SIG-M5 treated with dmso at 0.1 percent for 504 hours (cell line): ENCODE measurements at regions not wholly inside any gene's neighbourhood (a gene's known extent, or its start where the extent isn't known, plus 50 kb on each side); places are given as distances from the start of the nearest gene placed in this dataset.

ENCODE experiments used
- DNase-seq: peaks from one replicate; lab custom pipeline; 2025; ENCODE audit not compliant: unreplicated experiment; lab: John Stamatoyannopoulos, UW

GRCh38 chr11:70734911-70735310 is 336.6 kb downstream of the CTTN start:
- DNase-seq = no peak

DNA sequence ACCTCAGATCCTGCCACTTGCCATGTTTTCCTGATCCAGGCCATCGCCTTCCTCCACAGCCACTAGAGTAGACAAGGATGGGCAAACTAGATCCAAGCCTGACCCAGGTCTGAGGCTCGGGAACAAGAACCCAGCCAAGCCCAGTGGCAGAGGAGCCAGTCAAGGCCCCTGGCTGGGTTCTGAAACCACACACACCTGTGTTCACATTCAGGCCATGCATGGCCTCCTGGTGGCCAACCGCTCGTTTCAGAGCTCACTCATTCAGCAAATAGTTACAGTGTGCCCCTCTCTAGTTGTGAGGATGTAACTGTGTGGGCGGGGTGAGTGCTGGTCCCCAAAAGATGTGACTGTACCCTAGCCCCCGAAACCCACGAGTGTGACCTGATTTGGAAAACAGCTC is 337.6 kb downstream of the CTTN start:
- DNase-seq = no peak

DNA sequence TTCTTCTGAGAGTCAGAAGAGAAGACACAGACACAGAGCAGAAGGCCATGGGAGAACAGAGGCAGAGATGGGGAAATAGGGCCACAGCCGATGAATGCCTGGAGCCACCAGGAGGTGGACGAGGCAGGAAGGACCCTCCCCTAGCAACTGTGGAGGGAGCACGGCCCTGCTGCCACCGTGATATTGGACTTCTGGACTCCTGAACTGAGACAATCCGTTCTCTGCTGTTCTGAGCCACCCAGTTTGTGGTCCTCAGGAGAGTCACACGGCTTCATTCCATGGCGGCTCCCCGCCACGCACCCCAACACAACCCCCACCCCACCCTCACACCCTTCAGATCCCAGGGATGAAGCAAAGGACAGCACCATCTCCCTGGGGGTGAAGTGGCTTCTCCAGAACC is 338.1 kb downstream of the CTTN start:
- no peak for DNase-seq

DNA sequence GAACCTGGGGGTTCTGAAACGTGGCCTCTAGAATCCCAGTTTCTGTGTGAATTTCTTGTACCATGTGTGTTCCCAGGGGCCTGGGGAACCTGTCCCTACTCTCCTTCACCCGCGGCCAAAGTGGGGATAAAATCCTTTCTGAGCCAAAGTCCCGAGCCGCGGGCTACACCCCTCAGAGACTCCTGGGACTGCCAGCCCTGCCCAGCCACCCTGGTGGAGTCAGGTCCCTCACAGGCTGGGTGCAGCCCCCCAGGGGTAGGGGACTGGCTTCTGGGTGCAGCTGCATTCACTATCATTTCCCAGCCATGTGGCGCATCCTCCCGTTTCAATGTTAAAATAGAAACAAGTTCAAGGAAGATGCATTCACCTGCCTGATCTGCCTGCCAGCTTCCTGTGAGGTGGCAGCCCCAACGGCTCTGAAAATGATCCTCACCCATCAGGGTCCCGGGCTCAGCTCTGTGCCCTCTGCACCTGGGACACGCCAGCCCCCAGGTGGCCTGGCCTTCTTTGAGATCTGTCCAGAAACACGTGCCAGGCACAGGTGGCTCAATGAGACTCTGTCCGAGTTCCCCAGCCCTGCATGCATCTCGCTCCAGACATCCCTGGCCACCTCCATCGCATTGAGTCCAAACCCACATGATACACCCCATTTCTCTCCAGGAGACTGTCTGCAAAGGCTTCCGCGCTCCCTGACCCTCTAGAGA is 338.8 kb downstream of the CTTN start:
- no peak for DNase-seq

GRCh38 chr11:70737816-70738630 is 339.7 kb downstream of the CTTN start:
- no peak for DNase-seq

- no peak for DNase-seq
Measured at GRCh38 chr11:70738661-70739060, 340.3 kb downstream of the CTTN start.

GRCh38 chr11:70739091-70739490 is 340.8 kb downstream of the CTTN start:
- DNase-seq = no peak

DNA sequence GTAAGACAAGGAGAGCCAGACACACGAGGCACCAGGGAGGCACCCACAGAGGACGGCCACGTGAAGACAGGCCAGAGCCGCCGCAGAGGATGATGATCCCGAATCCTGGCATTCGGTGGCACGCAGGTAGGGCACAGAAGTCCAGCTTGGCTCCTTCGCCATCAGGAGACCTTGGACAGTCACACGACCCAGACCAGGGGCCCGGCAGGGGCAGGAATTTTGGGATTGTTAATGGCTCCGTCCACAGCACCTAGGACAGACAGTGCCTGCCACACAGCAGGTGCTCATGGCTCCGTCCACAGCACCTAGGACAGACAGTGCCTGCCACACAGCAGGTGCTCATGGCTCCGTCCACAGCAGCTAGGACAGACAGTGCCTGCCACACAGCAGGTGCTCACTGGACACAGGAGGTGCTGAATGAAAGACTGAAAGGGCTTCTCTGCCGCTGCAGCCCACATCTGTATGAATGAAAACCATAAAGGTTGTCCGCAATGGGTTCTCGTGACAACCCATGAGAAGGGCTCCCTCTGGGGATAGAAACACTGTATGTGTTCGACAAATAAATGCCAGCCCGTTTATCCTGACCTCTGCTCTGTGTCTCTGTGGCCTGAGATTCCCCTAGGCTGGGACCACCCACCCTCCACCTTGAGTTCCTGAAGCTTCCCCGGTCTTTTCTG is 341.6 kb downstream of the CTTN start:
- DNase-seq = no peak

DNA sequence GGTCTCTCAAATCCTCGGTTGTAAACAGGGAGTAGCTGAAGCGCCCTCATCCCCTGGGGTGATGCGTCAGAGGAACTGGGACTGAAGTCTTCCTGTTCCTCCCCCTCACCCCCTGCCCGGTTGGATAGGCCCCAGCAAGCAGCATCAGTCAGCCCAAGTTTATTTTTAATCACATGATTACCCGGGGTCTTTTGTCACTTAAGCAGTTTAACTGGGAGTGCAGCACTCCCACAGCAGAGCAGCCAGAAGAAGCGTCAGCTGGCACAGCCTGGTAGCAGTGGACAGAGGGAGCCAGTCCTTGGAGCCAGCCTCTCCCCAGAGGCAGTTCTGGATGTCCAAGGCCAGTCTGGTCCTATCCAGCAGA is 342.1 kb downstream of the CTTN start:
- DNase-seq = no peak

DNA sequence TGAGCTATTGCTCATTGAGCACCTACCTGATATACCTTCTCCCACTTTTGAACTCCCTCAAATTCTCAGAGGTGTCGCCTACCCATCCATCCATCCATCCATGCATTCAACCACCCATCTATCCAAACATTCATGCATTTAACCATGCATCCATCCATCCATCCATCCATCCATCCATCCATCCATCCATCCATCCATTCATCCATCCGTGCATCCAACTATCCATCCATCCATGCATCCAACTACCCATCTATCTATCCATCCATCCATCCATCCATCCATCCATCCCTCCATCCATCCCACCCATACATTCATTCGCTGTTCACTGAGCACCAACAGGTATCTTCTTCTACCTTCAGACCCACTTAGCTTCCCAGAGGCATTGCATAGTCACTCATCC is 342.8 kb downstream of the CTTN start:
- no peak for DNase-seq

GRCh38 chr11:70742553-70743291 is 344.4 kb downstream of the CTTN start:
- no peak for DNase-seq

- no peak for DNase-seq
Measured at GRCh38 chr11:70743329-70743728, 345.0 kb downstream of the CTTN start.

GRCh38 chr11:70743941-70744351 is 345.6 kb downstream of the CTTN start:
- no peak for DNase-seq

DNA sequence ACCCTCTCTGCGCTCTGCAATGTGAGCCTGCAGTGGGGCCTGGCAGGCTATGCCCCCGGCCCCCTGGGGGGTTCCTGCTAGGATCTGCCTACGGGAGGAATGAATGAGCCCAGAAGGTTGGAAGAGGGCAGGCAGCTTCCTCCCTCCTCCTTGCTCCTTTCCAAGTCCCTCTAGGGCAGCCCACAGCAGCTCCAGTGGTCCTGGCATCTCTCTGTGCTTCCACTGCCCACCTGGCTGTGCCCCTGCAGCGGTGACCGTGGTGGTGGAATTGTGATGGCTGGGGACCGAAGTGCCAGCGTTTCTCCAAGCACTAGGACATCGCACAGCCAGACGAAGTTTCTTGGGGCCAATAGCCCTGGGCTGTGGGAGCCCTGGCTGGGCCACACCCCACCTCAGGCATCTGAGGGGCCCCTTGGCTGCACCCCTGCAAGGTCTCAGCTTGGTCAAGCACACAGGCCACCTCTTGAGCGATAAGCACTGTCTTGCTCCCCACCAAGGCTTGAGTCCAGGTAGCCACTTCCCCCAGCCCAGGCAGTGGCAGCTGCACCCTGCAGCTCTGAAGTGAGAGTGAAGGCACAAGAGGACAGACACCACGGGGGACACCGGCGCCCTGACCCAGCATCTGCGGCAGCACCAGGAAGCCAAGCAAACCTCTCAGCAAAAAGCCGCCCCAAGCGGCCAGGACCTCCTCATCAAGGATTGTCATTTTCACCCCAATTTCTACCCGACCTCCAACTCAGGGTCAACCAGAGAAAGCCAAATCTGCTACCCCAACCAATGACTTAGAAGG is 346.3 kb downstream of the CTTN start:
- DNase-seq = no peak

DNA sequence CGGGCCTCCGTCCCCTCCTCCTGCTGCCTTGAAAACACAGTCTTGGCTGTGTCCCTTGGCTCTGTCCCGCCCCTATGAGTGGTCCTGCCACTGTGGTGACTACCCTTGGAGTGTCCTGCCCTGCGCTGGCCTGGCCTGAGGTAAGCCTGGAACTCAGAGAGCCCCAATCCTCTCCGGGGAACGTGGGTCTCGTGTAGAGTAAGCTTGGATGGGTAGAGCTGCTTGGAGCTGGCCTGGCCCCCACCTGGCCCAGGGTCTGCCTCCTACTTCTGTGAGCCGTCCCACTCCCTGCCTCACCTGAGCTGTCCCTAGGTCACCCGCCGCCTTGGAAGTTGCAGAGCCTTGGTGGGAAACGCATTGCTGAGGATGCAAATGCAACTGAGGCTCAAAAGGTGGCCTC is 347.1 kb downstream of the CTTN start:
- no peak for DNase-seq

- DNase-seq = no peak
Measured at GRCh38 chr11:70745941-70746340, 347.6 kb downstream of the CTTN start.

- DNase-seq = no peak
Measured at GRCh38 chr11:70746351-70746750, 348.0 kb downstream of the CTTN start.

GRCh38 chr11:70747285-70747684 is 349.0 kb downstream of the CTTN start:
- no peak for DNase-seq

DNA sequence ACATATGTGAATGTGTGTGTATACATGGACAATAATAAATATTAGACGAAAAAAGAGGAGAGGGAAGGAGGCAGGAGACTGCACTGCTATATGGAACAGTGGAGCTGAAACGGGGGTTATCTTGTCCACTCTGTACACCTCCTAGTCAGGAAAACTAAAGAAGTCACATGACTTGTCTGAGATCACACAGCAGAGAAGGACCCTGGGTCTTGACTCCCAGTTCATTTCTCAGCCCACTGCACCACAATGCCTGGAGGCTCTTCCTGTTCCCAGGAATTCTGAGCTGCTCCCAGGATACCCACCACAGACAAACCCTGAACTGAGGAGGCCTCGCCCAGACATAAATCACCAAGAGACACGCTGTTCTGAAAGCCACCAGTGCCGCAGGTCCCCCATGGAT is 349.6 kb downstream of the CTTN start:
- no peak for DNase-seq

GRCh38 chr11:70751142-70751734 is 352.9 kb downstream of the CTTN start:
- no peak for DNase-seq
